Anterior cingulate cortex (tissue), 58 donors: ENCODE measurements at regions not wholly inside any gene's neighbourhood (a gene's known extent, or its start where the extent isn't known, plus 50 kb on each side); places are given as distances from the start of the nearest gene placed in this dataset.
A peak's percentile ranks its signal among the peaks of the same experiment; 100 is the strongest.
"Not testable (repeated sequence)": the region's sequence is repeated elsewhere in the genome, so short reads cannot be mapped to it uniquely, and the experiment has no call there.

Experiments used
- DNase-seq, 58 donors: peaks; one replicate each; lab custom pipeline; 2025; lab: John Stamatoyannopoulos, UW

GRCh38 chr20:60760256-60761000, 491.6 kb upstream of the CDH4 start:
- no peak for DNase-seq

DNA sequence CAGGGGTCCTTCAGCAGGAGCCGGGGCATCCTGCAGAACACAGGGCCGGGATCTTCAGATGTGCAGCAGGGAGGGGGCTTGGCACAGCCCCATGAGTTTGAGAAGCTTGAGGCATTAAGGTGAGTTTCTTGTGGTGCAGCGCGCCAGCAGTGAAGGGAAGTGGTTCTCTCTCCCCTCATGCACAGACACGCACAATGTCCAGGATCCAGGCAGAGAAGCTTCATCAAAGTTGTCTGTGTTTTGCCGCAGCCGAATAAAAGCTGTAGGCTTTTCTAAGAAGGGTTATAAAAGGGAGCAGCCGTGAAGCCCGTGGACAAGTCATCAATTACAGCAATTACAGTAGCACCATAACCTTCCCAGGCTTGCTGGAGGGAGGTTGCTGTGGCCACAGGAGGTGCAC, 491.0 kb upstream of the CDH4 start:
- DNase-seq = no peak

GRCh38 chr20:60762386-60762785, 489.7 kb upstream of the CDH4 start:
- no peak for DNase-seq

- DNase-seq = no peak
Observed at GRCh38 chr20:60764328-60764727, 487.7 kb upstream of the CDH4 start.

- no peak for DNase-seq
Observed at GRCh38 chr20:60764771-60765170, 487.3 kb upstream of the CDH4 start.

GRCh38 chr20:60765821-60766403, 486.1 kb upstream of the CDH4 start:
- no peak for DNase-seq

DNA sequence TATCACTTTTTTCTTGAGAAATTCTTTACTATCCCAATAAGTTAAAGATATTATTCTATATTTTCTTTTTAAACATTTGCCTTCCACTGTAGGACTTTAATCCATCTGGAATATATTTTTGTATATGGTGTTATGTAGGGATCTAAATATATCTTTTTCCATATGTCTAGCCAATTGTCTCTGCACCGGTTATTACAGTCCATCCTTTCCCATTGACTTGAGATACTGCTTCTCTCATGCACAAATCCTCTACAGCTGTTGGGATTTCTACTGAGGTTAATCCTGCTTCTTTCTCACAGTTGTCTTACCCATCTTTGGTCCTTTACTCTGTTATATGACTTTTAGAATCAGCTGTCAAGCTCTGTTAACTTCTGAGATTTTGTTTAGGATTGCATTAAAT, 483.8 kb upstream of the CDH4 start:
- DNase-seq = no peak

DNA sequence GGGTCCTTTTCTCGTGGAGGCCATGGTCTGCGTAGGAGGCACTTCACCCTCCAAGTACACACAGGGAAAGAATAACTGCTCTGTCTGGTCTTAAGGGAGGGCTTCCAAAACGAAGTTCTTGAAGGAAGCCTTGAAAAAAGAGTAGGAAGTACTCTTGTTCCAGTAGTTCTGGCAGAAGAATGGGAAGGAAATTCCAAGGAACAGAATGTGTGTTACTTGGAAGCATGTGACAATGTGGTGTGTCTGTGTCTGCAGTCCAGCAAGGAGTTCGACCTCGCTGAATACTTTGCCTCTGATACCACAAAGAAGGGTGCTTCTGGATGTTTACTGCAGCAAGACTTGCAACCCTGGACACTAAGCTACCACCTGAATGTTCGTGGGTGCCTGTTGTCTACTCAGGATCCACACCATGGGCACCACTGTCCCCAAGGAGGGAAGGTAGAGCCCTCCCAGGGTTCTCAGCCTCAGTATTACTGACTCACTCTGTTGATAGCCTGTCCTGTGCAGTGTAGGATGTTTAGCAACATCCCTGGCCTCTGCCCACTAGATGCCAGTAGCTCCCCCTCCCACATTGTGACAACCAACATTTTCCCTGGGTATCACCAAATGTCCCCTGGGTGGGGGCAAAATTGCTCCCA, 471.6 kb upstream of the CDH4 start:
- no peak for DNase-seq

DNA sequence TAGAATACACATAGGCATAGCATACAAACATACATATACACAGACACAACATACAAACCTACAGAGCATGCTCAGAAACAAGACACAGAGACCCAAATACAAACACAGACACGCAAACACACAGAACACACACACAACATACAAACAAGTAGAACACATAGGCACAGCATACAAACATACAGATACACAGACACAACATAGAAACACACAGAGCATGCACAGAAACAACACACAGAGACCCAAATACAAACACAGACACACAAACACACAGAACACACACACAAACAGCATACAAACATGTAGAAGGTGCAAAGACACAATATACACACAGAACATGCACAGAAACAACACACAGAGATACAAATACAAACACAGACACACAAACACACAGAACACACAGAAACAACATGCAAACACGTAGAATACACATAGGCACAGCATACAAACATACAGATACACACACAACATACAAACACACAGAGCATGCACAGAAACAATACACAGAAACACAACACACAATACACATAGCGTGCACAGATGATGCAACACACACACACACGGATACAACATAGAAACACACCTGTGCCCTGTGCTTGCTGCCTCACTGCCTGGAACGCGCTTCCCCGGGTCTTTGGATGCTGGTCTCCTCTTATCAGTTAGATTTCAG, 469.0 kb upstream of the CDH4 start:
- DNase-seq = no peak

DNA sequence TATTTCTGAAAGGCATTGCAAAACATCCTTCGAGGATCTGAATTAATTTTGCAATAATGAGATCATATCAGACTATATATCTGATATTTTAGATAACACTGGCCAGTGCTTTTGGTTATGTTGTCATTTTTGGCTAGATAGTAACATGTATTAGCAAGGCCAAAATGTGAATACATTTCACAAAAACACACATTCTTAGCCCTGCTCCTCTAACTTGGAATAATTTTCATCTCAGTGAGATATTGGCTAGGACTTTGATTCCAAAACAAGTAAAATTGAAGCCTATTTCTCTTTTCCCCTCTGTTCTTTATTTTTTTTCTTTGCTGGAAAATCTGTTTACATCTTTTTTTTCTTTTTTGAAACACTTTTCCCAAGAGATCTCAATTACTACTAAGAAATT, 466.8 kb upstream of the CDH4 start:
- DNase-seq = no peak

DNA sequence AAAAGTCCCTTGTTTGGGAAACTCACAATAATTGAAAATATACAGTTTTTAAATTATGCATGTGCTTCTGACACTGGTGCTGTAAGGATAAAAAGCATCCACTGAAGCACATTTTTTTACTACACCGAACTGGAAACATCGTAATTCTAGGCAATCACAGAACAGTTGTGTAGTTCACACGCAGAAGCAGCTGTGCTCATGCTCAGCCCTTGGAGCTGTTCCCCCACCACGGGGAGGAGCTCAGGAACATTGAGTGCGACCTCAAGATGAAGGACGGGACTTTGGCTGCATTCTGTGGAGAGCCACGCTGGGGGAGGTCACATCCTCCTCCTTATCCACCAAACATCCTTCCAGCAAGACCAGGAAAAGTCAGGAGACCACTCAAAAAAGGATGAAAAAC, 466.3 kb upstream of the CDH4 start:
- no peak for DNase-seq

GRCh38 chr20:60786686-60787217, 465.3 kb upstream of the CDH4 start:
- DNase-seq = no peak

GRCh38 chr20:60787276-60787675, 464.8 kb upstream of the CDH4 start:
- DNase-seq = no peak

DNA sequence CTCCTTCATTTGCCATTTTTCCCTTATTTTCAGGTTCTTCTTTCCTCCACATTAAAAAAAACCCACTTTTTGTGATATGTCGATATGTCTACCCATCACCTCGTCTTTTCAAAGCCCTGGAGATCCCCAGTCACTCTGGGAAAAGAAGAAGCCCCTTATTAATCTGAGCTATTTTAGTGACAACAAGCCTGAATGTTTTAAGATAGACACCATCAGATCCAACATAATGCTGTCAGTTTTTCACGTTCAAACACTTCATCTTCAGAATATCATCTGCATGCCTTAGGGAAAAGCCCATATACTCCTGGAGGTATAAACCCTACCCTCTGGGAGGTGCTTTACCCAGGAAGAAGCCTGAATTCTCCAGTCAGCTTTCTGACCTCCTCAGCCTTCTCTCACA, 464.0 kb upstream of the CDH4 start:
- no peak for DNase-seq

GRCh38 chr20:60789399-60789798, 462.7 kb upstream of the CDH4 start:
- DNase-seq = no peak

GRCh38 chr20:60790339-60790738, 461.7 kb upstream of the CDH4 start:
- DNase-seq = not testable (repeated sequence)

- no peak for DNase-seq
Observed at GRCh38 chr20:60791823-60792222, 460.2 kb upstream of the CDH4 start.

GRCh38 chr20:60792941-60793340, 459.1 kb upstream of the CDH4 start:
- no peak for DNase-seq

GRCh38 chr20:60794674-60795073, 457.4 kb upstream of the CDH4 start:
- peak in 1 of 58 donors; percentile 2 for DNase-seq

GRCh38 chr20:60795651-60796050, 456.4 kb upstream of the CDH4 start:
- no peak for DNase-seq

DNA sequence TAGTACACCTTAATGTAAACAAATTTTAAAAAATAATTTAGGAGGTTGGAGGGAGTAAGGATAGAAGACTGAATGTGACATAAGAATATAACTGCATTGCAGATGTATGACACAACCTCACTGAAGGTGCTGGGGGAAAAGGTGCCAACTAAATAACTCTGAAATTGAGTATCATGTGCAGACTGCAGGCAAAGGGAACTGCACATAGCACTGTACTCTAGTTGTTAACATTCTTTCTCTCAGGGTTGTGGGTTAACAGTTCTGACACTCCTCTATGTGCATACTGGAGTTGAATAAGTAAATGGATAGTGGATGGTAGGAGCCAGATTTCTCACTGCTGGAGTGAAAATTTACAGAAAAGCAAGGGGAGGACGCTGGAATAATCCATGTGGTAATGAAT, 451.9 kb upstream of the CDH4 start:
- DNase-seq = no peak
